Fibroblast of skin of left biceps (primary cell): ENCODE measurements at regions not wholly inside any gene's neighbourhood (a gene's known extent, or its start where the extent isn't known, plus 50 kb on each side); places are given as distances from the start of the nearest gene placed in this dataset.
"Not testable (repeated sequence)": the region's sequence is repeated elsewhere in the genome, so short reads cannot be mapped to it uniquely, and the experiment has no call there.

Experiments
- DNase-seq, 2 experiments: peaks; one replicate each; pipeline ENCODE4 v3.0.0-alpha.2; 2013; ENCODE audit warnings: low read depth in 2 of 2

- DNase-seq = no peak
These were observed 87.2 kb upstream of the DIO2 start for GRCh38 chr14:80298491-80299017.

GRCh38 chr14:80291101-80291500, 79.8 kb upstream of the DIO2 start:
- no peak for DNase-seq

GRCh38 chr14:80286744-80287143, 75.4 kb upstream of the DIO2 start:
- not testable (repeated sequence) for DNase-seq

- DNase-seq = no peak
These were observed 67.2 kb upstream of the DIO2 start for GRCh38 chr14:80278293-80279023.

GRCh38 chr14:80275208-80275850, 64.0 kb upstream of the DIO2 start:
- DNase-seq = no peak

GRCh38 chr14:80274310-80274709, 63.0 kb upstream of the DIO2 start:
- DNase-seq = not testable (repeated sequence)

GRCh38 chr14:80271389-80271788, 60.1 kb upstream of the DIO2 start:
- DNase-seq = no peak

GRCh38 chr14:80269353-80269925, 58.1 kb upstream of the DIO2 start:
- peak; percentile 2 to 7 for DNase-seq

GRCh38 chr14:80266930-80267329, 55.6 kb upstream of the DIO2 start:
- no peak for DNase-seq

GRCh38 chr14:80264702-80265101, 53.4 kb upstream of the DIO2 start:
- DNase-seq = no peak
